Common myeloid progenitor, CD34-positive (primary cell): ENCODE measurements at regions not wholly inside any gene's neighbourhood (a gene's known extent, or its start where the extent isn't known, plus 50 kb on each side); places are given as distances from the start of the nearest gene placed in this dataset.

ENCODE experiments used
- CTCF ChIA-PET: fragments of 350-600 bp; sonication (Branson Sonifier 250); formaldehyde crosslinking; loops from one replicate; lab custom pipeline; 2021; ENCODE audit warnings: antibody characterized with exemption; lab: Charles Lee
- POLR2A ChIA-PET: fragments of 350-600 bp; sonication (Branson Sonifier 250); formaldehyde crosslinking; loops from one replicate; lab custom pipeline; 2021; ENCODE audit warnings: antibody characterized with exemption; lab: Charles Lee
- DNase-seq, 3 donors: peaks; one replicate each; pipeline versions ENCODE4 v3.0.0 to v3.0.0-alpha.2; 2013
- H3K27ac ChIP-seq, 2 experiments: 1 replicate in 1 of 2; 2 replicates in 1 of 2; pipeline ENCODE4 v1.7.0; 2013; ENCODE audit warnings: inconsistent platforms in 2 of 2, low read length in 2 of 2, mild to moderate bottlenecking in 2 of 2, low read depth in 1 of 2, moderate library complexity in 1 of 2; ENCODE audit not compliant: severe bottlenecking in 2 of 2, insufficient read depth in 1 of 2, poor library complexity in 1 of 2
- H3K27me3 ChIP-seq, 5 experiments: replicated peaks in 2 of 5; 1 replicate in 3 of 5; 2 replicates in 2 of 5; pipeline versions ENCODE4 v1.6.1 to v1.7.0; 2013; ENCODE audit warnings: low read length in 4 of 5, mild to moderate bottlenecking in 2 of 5, moderate library complexity in 2 of 5, inconsistent platforms in 1 of 5; ENCODE audit not compliant: insufficient read depth in 5 of 5, control insufficient read depth in 4 of 5
- H3K36me3 ChIP-seq, 4 experiments: 1 replicate in 2 of 4; 2 replicates in 2 of 4; pipeline versions ENCODE4 v1.6.1 to v1.7.0; 2013; ENCODE audit warnings: low read length in 3 of 4, control low read depth in 1 of 4, mild to moderate bottlenecking in 1 of 4; ENCODE audit not compliant: control insufficient read depth in 4 of 4, insufficient read depth in 4 of 4
- H3K4me1 ChIP-seq, 4 experiments: 1 replicate in 3 of 4; 2 replicates in 1 of 4; pipeline versions ENCODE4 v1.6.1 to v1.7.1; 2013; ENCODE audit warnings: low read length in 3 of 4, mild to moderate bottlenecking in 3 of 4, control low read depth in 1 of 4, inconsistent platforms in 1 of 4, moderate library complexity in 1 of 4; ENCODE audit not compliant: control insufficient read depth in 4 of 4, insufficient read depth in 4 of 4; ENCODE audit errors: control extremely low read depth in 1 of 4
- H3K4me3 ChIP-seq, 7 experiments: 1 replicate in 4 of 7; 2 replicates in 3 of 7; pipeline versions ENCODE4 v1.5.1 to v1.7.0; 2013; ENCODE audit warnings: mild to moderate bottlenecking in 7 of 7, low read length in 6 of 7, moderate library complexity in 6 of 7, inconsistent platforms in 2 of 7, low read depth in 2 of 7, control low read depth in 1 of 7; ENCODE audit not compliant: insufficient read depth in 4 of 7, control insufficient read depth in 1 of 7; ENCODE audit errors: extremely low read depth in 1 of 7
- H3K9me3 ChIP-seq, 5 experiments: 1 replicate in 4 of 5; 2 replicates in 1 of 5; pipeline versions ENCODE4 v1.6.1 to v1.7.1; 2013; ENCODE audit warnings: low read length in 4 of 5, mild to moderate bottlenecking in 2 of 5, inconsistent platforms in 1 of 5, low read depth in 1 of 5, moderate library complexity in 1 of 5; ENCODE audit not compliant: control insufficient read depth in 4 of 5, insufficient read depth in 2 of 5; ENCODE audit errors: control extremely low read depth in 1 of 5
- WGBS: methylation state at CpG from one replicate; pipeline ENCODE4 v1.1.5; 2013; ENCODE audit not compliant: insufficient coverage; 5-methylcytosine and 5-hydroxymethylcytosine counted together

DNA sequence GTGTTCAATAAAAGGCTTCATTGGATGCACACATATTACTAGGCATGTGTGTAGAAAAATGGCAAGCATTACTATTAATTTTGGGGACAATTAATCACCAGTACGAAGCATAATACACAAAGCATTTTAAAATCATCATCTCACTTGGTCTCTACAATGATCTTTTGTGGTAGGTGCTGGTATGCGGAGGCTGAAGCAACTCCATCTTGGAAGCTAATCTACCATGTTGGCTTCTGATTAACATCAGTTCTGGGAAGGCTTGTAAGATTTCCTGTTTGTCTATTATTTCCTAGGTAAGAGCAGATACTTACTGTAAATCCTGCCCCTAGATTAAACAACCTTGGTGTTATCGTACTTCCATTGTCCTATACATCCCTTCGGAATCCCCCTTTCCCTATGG lies 121.7 kb upstream of the RUNX1 start:
- no peaks in the 10 kb centered on the region for H3K27me3 ChIP-seq

DNA sequence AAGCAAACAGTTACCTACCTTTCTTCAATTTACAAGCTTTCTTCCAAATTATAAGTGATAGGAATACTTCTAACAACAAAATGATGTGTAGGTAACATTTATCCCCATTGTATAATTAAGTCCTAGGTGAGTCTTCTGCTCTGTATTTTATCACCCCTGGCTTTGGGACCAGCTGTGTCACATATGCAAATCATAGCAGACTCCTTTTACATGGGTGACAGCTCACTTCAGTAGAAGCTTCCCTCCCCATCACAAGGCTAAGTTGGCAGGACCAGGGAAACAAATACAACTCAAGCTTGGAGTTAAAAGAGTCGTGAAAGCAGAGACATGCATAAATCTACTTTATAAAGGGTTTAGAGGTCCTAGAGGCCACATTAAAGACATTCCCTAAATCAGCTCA lies 121.1 kb upstream of the RUNX1 start:
- CTCF ChIA-PET, result no interaction called here

More for the DNA sequence above, 121.7 kb upstream of the RUNX1 start:
- Histone ChIP-seq H3K36me3 (no peaks in the 10 kb centered on the region), H3K4me1 (peaks cover 0 to 13% (median 3%) of the 10 kb centered on the region in 4 experiments), H3K27ac (no peak overlapping the region), H3K4me3 (no peak overlapping the region), H3K9me3 (peaks cover 0 to 4% (median 0%) of the 10 kb centered on the region in 5 experiments)
- ChIA-PET CTCF (no interaction called here), POLR2A (interaction anchor here (0.7 kb wide), 1 partner anchor 80 kb away, joined by 3 read pairs; no protein-coding TSS in a partner anchor)
- WGBS, result 100% methylated on average over 3 of the region's 4 CpGs
- no peak for DNase-seq

DNA sequence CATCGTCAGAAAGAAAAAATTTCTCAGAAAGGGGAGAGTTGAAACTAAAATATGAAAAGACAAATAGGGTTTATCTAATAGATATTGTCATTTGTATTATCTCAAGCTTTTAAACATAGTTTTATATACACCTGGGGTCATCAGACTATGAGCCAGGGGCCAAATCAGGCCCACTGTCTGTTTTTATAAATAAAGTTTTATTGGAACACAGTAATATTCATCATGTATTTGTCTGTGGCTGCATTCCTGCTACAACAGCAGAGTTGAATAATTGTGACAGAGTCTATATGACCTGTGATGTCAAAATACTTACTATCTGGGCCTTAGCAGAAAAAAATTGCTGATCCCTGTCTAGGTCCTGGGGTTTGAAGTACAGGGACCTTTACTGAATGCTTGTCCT lies 120.5 kb upstream of the RUNX1 start:
- Histone ChIP-seq H3K27ac (no peak overlapping the region), H3K4me3 (no peak overlapping the region), H3K36me3 (no peaks in the 10 kb centered on the region), H3K27me3 (no peaks in the 10 kb centered on the region), H3K4me1 (peaks cover 0 to 13% (median 3%) of the 10 kb centered on the region in 4 experiments), H3K9me3 (peaks cover 0 to 8% (median 0%) of the 10 kb centered on the region in 5 experiments)
- DNase-seq, result no peak
- ChIA-PET CTCF (no interaction called here), POLR2A (no interaction called here)
- no CpG with 5 or more reads among the region's 1 CpG for WGBS

More for the DNA sequence above, 121.1 kb upstream of the RUNX1 start:
- peaks cover 0 to 6% (median 0%) of the 10 kb centered on the region in 5 experiments for H3K9me3 ChIP-seq
- no peaks in the 10 kb centered on the region for H3K36me3 ChIP-seq
- no peak for DNase-seq
- peaks cover 0 to 13% (median 3%) of the 10 kb centered on the region in 4 experiments for H3K4me1 ChIP-seq
- POLR2A ChIA-PET, result interaction anchor here (0.7 kb wide), 1 partner anchor 80 kb away, joined by 3 read pairs; no protein-coding TSS in a partner anchor
- no peaks in the 10 kb centered on the region for H3K27me3 ChIP-seq
- H3K4me3 ChIP-seq, result no peak overlapping the region
- no peak overlapping the region for H3K27ac ChIP-seq
- no CpG with 5 or more reads among the region's 1 CpG for WGBS

DNA sequence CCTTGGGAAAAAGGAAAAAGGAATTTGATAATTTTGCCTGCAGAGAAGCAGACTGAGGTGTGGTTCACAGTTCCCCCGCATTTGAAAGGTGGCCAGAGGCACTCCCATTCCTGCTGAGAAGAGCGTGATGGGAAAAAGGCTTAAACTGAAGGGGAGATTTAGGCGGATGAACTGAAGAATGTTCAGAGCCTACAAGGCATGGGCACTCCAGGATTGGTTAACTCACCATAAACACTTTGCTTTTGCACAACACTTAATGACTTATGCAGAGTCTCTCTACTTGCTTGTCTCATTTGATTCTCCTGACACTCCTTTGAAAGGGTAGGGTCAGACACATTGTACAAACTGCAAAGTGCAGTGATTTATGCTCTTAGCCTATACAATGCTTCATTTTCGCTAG lies 119.6 kb upstream of the RUNX1 start:
- DNase-seq, result no peak
- H3K9me3 ChIP-seq, result peaks cover 0 to 8% (median 0%) of the 10 kb centered on the region in 5 experiments
- POLR2A ChIA-PET, result no interaction called here

DNA sequence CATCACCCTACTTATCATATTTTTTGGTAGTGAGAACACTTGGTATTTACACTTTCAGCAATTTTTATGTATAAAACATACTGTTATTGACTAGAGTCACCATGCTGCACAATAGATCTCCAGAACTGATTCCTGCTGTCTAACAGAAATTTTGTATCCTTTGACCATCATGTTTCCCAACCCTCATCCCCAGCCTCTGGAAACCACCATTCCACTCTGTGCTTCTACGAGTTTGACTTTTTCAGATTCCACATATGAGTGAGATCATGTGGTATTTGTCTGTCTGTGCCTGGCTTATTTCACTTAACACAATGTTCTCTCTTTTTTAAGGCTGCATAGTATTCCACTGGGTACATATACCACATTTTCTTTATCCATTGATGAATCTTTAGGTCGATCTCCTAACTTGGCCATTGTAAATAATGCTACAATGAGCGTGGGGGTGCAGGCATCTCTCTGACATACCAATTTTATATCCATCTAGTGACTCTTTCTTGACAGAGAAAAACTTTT lies 115.9 kb upstream of the RUNX1 start:
- Histone ChIP-seq H3K4me3 (no peak overlapping the region), H3K36me3 (no peaks in the 10 kb centered on the region), H3K27ac (no peak overlapping the region), H3K27me3 (no peaks in the 10 kb centered on the region), H3K4me1 (no peaks in the 10 kb centered on the region), H3K9me3 (peaks cover 0 to 8% (median 0%) of the 10 kb centered on the region in 5 experiments)
- 100% methylated on average over 2 of the region's 3 CpGs for WGBS
- POLR2A ChIA-PET, result interaction anchor here (0.6 kb wide), 1 partner anchor 417 kb away, joined by 6 read pairs; no protein-coding TSS in a partner anchor
- DNase-seq, result no peak
- CTCF ChIA-PET, result no interaction called here

More for the DNA sequence above, 119.6 kb upstream of the RUNX1 start:
- Histone ChIP-seq H3K36me3 (no peaks in the 10 kb centered on the region), H3K4me3 (no peak overlapping the region), H3K27me3 (no peaks in the 10 kb centered on the region), H3K4me1 (peaks cover 0 to 13% (median 3%) of the 10 kb centered on the region in 4 experiments), H3K27ac (no peak overlapping the region)
- CTCF ChIA-PET, result no interaction called here
- 100% methylated on average over 2 of the region's 4 CpGs for WGBS

DNA sequence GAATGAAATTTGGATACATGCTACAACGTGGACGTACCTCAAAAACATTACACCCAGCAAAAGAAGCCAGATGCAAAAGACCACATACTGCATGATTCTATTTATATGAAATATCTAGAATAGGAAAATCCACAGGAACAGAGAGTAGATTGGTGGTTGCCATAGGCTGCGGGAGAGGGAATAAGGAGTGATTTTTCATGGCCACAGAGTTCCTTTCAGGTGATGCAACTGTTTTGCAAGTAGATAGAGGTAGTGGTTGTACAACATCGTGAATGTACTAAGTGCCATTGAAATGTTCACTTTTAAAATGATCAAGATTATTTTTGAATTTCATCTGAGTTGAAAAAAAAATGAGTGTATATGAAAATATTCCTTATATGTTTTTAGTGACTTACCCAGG lies 115.3 kb upstream of the RUNX1 start:
- POLR2A ChIA-PET, result interaction anchor here (0.6 kb wide), 1 partner anchor 418 kb away, joined by 6 read pairs; no protein-coding TSS in a partner anchor
- Histone ChIP-seq H3K4me3 (no peak overlapping the region), H3K9me3 (peaks cover 0 to 8% (median 0%) of the 10 kb centered on the region in 5 experiments), H3K4me1 (no peaks in the 10 kb centered on the region), H3K27me3 (no peaks in the 10 kb centered on the region), H3K36me3 (no peaks in the 10 kb centered on the region), H3K27ac (no peak overlapping the region)
- no peak for DNase-seq
- CTCF ChIA-PET, result no interaction called here
- 100% methylated on average over 1 of the region's 4 CpGs for WGBS

DNA sequence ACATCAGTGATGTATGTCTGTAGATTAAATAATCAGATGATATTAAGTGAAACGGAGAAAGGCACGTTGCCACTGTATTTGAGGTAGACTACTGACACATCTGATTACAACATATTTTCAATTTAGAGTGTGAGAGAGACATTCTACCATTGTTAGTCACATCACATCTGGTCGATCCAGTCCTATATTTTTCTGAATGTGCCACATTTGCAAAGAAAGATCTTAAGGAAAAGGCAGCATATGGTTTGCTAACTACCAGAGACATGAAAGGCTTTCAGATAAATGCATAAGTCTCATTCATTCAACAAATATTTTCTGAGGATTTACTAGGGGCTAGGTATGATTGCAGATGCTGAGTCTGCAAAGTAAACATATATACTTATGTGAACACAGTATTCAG lies 114.3 kb upstream of the RUNX1 start:
- 100% methylated on average over 1 of the region's 3 CpGs for WGBS
- Histone ChIP-seq H3K4me3 (no peak overlapping the region), H3K9me3 (peaks cover 0 to 8% (median 0%) of the 10 kb centered on the region in 5 experiments), H3K27me3 (no peaks in the 10 kb centered on the region), H3K27ac (no peak overlapping the region), H3K36me3 (no peaks in the 10 kb centered on the region), H3K4me1 (no peaks in the 10 kb centered on the region)
- ChIA-PET POLR2A (no interaction called here), CTCF (no interaction called here)
- DNase-seq, result no peak
